GM19455 (cell line): ENCODE measurements at regions not wholly inside any gene's neighbourhood (a gene's known extent, or its start where the extent isn't known, plus 50 kb on each side); places are given as distances from the start of the nearest gene placed in this dataset.
"Not testable (repeated sequence)": the region's sequence is repeated elsewhere in the genome, so short reads cannot be mapped to it uniquely, and the experiment has no call there.

Experiments used
- ATAC-seq: cut with Tn5 transposase; IDR thresholded peaks from one replicate; pipeline ENCODE4 v1.9.1; 2021; ENCODE audit not compliant: unreplicated experiment

DNA sequence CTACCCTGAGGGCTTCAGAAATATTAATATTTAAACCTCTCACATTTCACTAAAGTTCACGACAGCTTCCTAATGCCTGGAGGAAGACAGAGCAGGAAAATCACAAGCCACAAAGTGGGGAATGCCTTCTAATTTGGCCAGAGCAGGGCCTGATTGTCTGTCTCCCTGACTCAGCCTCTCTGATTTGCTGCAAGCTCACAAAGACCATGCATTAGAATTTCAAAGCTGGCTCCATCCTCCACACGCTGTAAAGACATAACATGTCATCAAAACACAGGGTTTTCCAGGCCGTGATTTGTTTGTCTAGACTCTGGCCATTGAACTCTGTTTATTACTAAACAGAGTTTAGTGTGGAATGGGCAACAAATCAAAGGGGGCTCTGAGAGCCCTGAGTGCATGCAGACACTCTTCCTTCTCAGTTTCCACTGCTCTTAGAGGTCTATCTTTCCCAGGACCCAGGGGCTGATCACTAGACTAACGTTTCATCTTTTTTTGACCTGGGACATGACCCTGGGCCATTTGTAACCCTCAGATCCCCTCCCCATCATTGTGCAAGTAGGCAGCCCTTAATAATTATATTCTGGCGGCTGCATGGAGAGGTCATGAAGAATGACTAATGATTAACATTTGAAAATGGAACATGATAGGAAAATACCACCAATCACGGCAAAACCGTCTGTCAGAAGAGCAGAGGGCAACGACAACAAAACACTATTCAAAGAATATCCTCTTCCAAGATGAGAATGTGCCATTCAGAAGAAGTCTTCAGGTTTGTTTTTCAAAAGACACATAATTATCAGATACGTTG lies 140.2 kb downstream of the ENC1 start:
- no peak for ATAC-seq

DNA sequence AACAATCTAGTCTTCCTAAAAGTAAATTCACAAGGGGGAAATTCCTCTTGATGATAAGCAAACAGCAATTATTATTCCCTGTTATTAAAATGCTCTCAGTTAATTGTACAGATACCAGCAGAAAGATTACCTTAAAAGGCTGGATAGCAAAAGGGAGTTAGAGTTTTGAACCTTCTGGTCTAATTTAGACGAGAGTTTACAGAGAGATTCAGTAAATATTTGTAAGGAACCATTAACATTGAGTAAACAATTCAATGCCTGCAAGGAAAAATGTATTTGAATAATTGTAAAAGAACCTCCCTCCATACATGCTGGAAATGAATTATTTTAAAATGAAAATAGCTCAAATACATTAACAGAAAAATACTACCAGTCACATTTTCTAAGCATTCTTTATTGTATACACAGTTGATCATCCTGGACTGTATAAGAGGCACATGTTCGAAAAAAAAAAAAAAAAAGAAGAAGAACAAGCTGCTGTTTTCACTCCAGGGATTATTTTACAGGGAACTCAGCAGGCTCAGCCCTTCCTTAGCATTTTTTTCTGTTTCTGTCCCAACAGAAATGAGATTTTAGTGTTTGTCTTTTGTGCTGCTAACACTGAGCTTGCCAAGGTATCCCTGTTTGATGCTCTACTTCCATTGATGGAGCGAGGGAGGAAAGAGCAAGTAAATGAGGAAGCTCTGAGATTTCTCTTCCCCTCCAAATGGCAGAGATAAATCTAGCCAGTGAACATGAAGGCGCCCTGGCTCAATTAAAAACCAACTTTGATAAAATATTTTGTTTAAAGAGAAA lies 141.1 kb downstream of the ENC1 start:
- no peak for ATAC-seq

DNA sequence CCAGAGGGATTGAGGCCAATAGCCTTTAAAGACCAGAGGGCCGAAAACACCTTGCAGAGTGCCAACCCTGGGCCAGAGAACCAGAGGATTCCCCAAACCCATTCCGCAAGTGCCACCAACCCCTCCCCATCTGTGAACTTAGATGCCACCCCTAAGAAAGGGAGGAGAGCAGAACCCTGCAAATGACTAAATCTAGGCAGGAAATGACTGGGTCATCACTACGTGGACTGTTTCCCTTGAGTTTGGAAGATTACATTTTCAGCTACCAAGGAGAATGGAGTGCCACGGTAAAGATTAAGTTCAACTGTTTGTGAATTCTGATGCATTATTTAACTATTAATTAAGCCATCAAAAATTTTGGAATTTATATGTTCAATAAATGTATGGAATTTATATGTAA lies 142.8 kb downstream of the ENC1 start:
- no peak for ATAC-seq

DNA sequence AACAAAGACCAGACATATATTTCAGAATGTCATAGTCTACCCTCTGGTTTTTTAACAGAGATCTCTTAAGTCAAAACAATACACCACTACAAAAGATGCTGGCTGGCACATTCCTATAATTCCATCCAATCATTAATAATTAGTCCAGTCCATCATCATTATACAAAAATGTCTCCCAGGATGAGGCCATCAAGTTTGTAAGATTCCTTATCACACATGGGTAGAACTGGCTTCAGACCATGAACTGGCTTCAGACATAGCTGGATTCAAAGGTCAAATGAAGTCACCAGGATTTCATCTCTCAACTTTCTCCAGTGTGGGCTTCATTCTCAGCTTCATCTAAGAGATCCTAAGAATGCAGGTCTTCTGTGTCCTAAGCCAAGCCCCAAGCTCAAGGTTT lies 147.1 kb downstream of the ENC1 start:
- ATAC-seq, result no peak

DNA sequence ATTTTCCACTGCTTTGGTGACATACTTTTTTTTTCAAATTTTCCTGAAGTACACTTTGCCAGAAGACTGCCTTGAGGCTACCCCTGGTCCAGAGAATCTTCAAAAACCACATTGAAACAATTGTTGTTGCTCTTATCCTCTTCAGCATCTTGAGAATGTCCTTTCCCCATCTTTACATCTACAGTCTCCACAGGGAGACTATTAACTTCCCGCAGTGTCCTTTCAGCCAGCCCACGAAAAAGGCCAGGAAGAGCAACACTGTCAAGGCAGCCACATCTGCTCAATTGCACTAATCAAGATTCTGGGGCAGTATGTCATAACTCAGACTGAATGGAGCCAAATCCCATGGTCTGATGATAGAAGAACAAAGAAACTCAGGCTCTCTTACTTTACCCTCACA lies 148.3 kb downstream of the ENC1 start:
- no peak for ATAC-seq

DNA sequence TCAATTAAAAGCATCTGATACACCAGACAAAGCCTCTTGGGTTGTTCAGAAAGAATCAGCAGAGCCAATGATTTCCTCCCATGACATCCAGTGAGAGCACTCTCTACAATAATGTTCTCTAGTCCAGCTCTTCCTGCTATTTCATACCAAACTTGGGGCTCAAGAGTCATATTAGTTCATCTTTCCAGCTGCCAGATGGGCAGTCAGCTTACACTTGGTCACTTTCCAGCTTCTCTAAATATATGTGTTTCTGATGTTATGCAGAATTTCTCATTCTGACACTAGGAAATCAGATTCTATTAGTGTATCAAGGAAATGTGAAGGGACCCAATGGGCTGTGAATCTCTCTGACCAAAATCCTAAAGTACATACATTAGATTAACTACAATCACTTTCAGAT lies 148.9 kb downstream of the ENC1 start:
- ATAC-seq, result no peak

DNA sequence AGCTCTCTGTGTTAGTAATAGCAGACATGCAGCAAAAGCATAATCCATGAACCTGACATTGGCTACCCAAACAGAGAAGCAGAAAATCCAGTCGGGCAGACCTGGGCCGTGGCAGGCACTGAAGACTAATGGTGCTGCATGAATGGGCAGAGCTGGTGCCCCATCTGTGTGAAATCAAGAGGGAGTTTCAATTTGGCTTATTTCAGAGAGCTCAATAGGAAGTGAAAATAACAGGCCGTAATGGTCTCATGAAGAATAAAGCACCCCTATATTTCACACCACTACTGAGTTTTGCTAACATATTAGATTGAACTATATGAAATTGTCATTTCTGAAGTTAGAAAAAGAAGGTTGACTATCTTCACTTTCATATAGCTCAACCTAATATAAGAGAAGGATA lies 149.7 kb downstream of the ENC1 start:
- ATAC-seq, result peak; percentile 91

DNA sequence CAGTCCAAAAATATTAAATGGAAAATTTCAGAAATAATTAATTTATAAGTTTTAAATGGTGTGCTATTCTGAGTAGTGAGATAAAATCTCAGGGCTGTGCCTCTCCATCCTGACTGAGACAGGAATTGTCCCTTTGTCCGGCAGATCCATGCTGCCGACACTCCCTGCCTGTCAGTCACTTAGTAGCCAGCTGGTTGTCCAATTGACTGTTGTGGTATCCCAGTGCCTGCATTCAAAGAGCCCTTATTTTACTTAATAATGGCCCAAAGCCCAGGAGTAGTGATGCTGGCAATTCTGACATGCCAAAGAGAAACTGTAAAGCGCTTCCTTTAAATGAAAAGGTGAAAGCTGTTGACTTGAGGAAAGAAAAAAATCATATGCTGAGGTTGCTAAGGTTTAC lies 157.5 kb downstream of the ENC1 start:
- no peak for ATAC-seq

DNA sequence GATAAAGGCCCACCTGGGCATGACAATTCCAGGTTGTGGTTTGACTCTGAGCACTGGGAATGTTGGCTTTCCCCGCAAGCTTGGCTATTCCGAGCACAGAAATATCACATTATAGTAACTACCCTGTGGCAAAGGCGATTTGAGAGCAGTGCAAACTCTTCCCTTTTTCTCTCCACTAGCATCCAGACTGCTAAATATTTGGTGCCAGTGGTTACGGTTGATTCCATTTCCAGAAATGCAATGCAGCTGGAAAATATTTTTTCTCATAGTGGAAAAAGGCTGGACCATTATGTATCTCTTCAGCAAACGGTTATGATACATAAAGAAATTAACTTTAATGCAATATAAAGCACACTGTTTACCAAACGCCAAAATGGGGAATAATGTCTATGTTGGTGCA lies 158.0 kb downstream of the ENC1 start:
- no peak for ATAC-seq

DNA sequence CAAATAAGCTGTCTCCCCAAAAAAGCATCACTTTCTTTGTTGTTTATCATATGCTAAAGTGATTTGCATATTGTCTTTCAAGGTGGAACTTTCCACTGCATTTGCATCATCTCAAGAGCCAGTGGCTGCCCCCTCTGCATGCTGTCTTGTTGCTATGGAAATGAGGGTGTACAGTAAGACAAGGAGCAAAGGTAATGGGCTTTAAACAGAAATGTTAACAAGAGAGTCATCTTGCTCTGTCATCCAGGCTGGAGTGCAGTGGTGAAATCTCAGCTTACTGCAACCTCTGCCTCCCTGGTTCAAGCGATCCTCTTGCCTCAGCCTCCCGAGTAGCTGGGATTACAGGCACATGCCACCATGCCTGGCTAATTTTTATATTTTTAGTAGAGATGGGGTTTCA lies 159.2 kb downstream of the ENC1 start:
- ATAC-seq, result not testable (repeated sequence)

DNA sequence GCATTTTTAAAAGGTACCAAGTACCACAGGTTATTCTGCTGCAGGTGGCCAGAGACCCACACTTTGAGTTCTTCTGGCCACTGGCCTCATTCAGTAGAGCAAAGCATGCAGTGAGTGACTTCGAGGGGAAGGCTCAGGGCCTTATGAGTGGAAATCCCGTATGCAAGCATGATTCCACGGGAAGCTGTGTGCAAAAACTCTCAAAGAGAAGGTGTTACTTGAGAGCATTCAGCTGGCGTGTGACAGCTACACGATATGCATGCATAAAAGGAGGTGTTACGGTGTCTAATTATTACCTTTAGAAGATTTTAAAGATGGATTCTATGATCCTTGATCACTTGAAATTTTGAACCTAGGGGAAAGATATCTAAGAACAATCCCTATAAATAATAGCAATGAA lies 160.3 kb downstream of the ENC1 start:
- no peak for ATAC-seq

DNA sequence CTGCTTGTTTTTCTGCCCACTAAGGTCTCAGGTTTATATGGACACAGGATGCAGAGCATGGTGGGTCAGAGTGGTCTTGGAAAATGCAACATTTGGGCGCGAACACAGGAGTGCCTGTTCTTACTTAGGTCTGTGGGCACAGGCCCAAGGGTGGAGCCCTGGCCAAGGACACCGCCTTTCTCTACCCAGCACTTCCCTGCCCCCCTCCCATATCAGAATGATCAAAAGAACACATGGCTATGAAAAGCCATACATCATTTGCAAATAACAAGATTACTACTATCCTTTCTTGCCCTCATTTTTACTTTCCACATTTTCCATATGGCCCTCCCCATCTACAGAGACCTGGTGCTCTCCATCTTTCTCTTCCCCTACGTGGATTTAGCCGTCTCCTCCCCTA lies 162.2 kb downstream of the ENC1 start:
- ATAC-seq, result no peak

DNA sequence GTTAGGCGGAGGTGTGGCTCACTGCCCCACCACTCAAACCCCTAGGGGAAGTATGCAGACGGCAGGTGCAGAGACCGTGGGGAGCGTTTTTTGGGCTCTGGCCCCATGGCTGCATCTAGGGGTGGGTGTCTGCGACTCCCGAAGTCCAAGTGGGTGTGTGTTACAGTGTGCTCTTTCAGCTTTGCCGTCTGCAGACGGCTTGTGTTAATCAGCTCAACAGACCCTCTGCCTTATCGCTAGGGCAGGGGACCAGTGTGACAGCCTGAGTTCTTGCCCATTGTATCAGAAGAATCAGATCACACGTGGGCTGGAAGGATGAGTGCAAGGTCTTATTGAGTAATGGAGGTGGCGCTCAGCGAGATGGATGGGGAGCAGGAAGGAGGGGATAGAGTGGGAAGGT lies 162.8 kb downstream of the ENC1 start:
- ATAC-seq, result no peak

DNA sequence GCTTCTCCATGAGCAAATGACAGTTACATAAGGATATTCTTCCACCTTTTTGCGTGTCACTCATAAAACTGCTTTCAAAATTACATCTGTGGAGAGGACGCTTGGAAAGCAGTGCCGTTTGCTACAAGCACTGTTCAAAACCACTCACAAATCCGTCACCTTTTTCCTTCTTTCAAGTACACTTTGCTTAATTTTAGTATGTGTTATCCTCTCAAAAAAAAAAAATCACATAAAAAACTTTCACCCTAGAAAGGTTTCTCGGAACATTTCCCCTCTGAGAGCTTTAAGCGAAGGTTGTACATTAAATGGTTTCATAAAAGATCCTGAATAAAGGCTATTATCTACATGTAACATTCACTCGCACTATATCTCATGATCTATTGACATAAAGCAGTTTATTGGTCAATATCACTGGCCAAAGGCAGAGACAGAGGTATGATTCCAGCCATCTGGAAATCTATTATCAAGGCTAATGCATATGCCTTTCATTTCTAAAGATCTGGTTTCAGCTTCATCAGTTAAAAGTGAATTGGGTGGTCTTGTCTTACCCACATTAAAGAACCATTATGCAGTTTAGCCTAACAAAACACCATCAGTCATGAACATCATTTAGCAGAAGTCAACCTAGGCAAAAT lies 163.6 kb downstream of the ENC1 start:
- no peak for ATAC-seq

DNA sequence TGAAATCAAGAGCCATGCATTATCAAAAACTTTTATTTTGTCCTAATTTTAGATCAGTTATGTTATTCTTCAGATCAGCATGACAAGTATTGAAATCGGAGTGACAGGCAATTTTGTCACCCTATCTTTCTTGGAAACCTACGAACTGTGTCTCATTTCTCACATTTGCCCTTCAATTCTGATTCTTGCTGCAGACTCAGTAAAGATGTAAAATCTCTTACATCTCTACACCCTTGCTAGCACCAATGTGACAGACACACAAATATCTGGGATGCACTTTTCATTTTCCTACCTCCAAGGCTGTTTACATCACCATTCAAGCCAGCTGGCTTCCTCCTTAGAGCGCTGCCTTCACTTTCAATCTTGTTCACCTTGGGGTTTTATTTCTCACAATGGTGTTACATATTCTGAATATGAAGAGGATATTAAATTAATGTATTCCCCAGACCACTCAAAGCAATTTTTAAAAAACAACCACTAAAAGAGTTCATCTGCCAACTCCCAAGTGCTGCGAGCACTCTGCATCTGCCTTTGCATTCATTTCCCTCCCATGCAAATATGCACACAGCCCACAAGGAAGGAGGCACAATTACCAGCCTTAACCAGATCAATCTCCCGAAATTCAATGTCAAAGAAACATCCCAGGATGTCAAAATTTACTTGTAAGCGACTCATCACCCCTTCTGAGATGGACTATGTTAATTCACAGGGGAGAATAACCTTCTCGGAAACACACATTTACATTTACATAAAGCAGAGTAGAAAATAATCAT lies 164.3 kb downstream of the ENC1 start:
- ATAC-seq, result no peak

DNA sequence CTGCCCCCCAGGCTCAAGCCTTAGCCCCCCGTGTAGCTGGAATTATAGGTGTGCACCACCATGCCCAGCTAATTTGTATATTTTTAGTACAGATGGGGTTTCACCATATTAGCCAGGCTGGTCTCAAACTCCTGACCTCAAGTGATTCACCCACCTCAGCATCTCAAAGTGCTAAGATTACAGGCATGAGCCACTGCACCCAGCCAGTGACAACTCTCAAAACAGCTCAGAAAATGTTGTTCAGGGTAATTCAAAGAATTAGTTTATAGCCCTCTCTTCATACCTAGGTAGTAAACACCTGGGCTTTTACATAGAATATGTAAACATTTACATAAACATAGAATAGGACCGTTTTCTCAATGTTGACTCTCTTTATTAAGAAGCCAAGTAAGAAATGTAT lies 168.7 kb downstream of the ENC1 start:
- ATAC-seq, result no peak

DNA sequence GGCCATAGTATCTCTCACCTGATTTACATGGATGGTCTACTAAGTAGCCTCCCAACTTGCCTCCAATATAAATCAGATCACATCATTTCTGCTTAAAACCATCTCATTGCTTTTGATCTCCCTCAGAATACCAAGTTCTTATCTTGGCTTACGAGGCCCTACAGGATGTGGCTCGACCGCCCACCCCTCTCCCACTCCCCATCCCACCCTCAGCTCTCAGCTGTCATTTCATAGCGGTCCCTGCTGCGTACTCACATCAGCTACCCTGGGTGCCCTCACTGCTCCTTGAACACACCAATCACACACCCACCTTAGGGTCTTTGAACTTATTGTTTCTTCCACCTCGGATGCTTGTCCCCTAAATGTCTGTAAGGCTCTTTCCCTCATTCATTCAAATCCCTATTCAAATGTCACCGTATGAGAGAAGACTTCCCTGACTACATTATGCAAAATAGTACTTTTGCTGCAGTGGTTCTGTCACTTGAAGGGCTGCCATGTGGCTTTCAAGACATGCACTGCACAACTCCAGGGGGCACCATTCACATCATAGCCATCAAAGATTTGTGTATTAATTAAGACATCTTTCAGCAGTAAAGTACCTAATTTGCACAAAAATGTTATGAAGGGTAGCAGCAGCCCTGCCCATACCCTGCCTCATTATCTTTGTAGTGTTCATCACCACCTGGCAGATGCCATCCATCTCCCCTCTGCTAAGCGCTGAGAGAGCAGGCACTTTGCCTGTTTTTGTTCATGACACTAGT lies 171.1 kb downstream of the ENC1 start:
- ATAC-seq, result no peak

DNA sequence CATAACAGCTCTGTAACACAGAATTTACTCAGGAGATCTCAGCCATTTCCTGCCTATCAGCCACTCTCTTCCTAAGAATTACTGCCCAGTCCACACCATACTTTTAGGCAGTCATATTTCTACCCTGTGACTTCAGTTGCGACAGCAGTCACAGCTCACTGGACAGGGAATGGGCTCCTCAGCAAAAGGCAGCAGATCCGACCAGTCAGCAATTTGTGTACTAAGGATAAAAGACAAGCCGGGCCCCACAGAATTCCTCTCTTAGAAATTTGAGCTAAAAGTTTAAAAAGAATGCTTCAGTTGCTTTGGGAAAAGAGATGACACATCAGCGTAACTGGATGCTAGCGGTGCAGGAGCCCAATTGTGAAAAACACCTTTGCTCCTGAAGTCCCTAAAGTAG lies 172.1 kb downstream of the ENC1 start:
- no peak for ATAC-seq

DNA sequence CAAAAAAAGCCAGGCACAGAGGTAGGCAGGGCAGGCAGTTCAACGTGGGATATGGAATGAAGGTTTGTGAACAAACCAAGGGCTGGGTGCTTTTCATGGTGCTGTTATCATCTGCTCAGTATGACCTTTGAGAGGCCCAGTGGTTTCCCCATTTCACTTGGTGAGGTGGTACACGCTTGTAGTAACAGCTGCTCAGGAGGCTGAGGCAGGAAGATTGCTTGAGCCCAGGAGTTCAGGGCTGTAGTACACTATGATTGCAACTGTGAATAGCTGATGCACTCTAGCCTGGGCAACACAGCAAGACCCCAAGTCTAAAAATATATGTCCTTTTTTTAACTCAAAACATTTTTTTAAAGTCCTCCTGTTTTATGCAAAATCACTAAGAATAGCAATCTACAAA lies 174.8 kb downstream of the ENC1 start:
- no peak for ATAC-seq

DNA sequence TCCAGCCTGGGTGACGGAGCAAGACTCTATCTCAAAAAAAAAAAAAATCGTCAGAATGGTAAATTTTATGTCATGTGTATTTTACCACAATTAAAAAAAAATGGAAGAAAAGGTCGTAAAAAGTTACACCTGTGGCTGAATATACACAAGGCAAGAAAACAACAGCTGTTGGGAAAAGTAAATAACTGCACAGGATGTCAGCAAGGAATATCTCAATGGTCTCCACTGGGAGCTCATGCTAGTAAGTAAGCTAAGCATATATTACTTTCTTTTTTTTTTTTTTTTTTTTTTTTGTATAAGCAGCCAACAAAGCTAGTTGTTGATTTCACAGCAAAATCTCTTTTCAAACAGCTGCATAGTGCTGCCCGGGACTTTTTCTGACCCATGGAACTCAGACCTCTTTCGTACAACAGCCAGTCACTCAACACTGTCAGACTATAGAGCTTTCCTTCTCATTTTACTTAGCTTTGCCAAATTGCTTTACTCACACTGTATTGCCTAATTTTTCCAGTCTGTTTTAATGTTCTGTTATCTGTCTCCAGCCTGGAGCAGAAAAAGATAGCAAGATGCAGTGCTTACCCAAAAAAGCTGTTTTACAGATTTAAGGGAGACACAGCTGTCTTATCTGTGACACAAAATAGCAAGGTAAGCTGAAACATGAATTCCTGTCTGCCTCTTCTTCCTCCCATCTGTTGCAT lies 175.9 kb downstream of the ENC1 start:
- no peak for ATAC-seq
